HepG2 (cell line): ENCODE measurements at regions not wholly inside any gene's neighbourhood (a gene's known extent, or its start where the extent isn't known, plus 50 kb on each side); places are given as distances from the start of the nearest gene placed in this dataset.

Experiments
- ATAC-seq: fragments of 200-7000 bp; cut with Tn5 transposase; 3 replicates; pipeline ENCODE4 v1.9.1; 2020; ENCODE audit warnings: mild to moderate bottlenecking, moderate library complexity
- BruUV-seq: library from RNA; stranded (reverse); fragments of 400-500 nt; replicated peaks from 2 replicates; lab custom pipeline; 2021; lab: Mats Ljungman, UMichigan
- CTCF ChIA-PET: fragments of 300-600 bp; formaldehyde crosslinking; extraction: SDS; loops from one replicate; lab custom pipeline; 2021; ENCODE audit warnings: low total read pairs, inconsistent platforms, low intra/inter-chr PET ratio; lab: Yijun Ruan, JAX
- POLR2A ChIA-PET: fragments of 350-600 bp; sonication (Branson Sonifier 250); formaldehyde crosslinking; loops from one replicate; lab custom pipeline; 2020; ENCODE audit warnings: antibody characterized with exemption, inconsistent platforms; lab: Yijun Ruan, JAX
- DNase-seq: peaks from one replicate; pipeline ENCODE4 v3.0.0-alpha.2; 2015; ENCODE audit warnings: low spot score
- FAIRE-seq: peaks from 3 replicates; lab custom pipeline; 2011; peaks lifted over from hg19 to GRCh38; lab: Jason Lieb, UNC
- H2AFZ ChIP-seq: one replicate; pipeline ENCODE4 v1.6.1; 2011; ENCODE audit warnings: low read length, inconsistent platforms
- H3K27ac ChIP-seq: fragments of 300-600 bp; 3 replicates; pipeline ENCODE4 v1.8.0; 2011; ENCODE audit warnings: mixed run types, mild to moderate bottlenecking, mixed read lengths, low read length, inconsistent platforms; ENCODE audit not compliant: insufficient read depth; ENCODE audit errors: extremely low read length
- H3K27me3 ChIP-seq, 2 experiments: fragments of 200-600 bp in 1 of 2; 2 replicates in 1 of 2; 3 replicates in 1 of 2; pipeline versions ENCODE4 v1.6.0 to v1.8.0; 2011; ENCODE audit warnings: low read length in 2 of 2, mild to moderate bottlenecking in 2 of 2, moderate library complexity in 2 of 2, inconsistent platforms in 1 of 2; ENCODE audit not compliant: insufficient read depth in 2 of 2, control insufficient read depth in 1 of 2
- H3K36me3 ChIP-seq, 2 experiments: fragments of 200-600 bp in 1 of 2; replicated peaks in 1 of 2; 2 replicates in 1 of 2; 3 replicates in 1 of 2; pipeline versions ENCODE4 v1.5.1 to v1.8.0; 2011; ENCODE audit warnings: low read length in 2 of 2, inconsistent platforms in 1 of 2; ENCODE audit not compliant: insufficient read depth in 2 of 2, control insufficient read depth in 1 of 2
- H3K4me1 ChIP-seq: 2 replicates; pipeline ENCODE4 v1.5.1; 2012; ENCODE audit warnings: low read length, inconsistent platforms; ENCODE audit not compliant: insufficient read depth
- H3K4me2 ChIP-seq: 2 replicates; pipeline ENCODE4 v1.6.0; 2011; ENCODE audit warnings: low read depth, low read length, inconsistent platforms
- H3K4me3 ChIP-seq, 3 experiments: fragments of 200-600 bp in 1 of 3; sonication (generic), shearing (Covaris generic) in 1 of 3; replicated peaks in 1 of 3; 2 replicates each; pipeline ENCODE4 v1.5.1; 2011 to 2016; ENCODE audit warnings: low read length in 3 of 3, inconsistent platforms in 2 of 3, low read depth in 2 of 3, mild to moderate bottlenecking in 2 of 3, control low read depth in 1 of 3, mixed read lengths in 1 of 3; ENCODE audit not compliant: insufficient read depth in 1 of 3
- H3K79me2 ChIP-seq: one replicate; pipeline ENCODE4 v1.6.1; 2011; ENCODE audit warnings: low read length, inconsistent platforms; ENCODE audit not compliant: insufficient read depth
- H3K9ac ChIP-seq: 2 replicates; pipeline ENCODE4 v1.6.0; 2011; ENCODE audit warnings: mild to moderate bottlenecking, low read depth, low read length, inconsistent platforms; ENCODE audit not compliant: insufficient read depth
- H3K9me3 ChIP-seq: 2 replicates; pipeline ENCODE4 v1.5.1; 2012; ENCODE audit warnings: mild to moderate bottlenecking, low read length
- H4K20me1 ChIP-seq: 2 replicates; pipeline ENCODE4 v1.6.0; 2011; ENCODE audit warnings: inconsistent platforms, mild to moderate bottlenecking, low read length, moderate library complexity; ENCODE audit not compliant: insufficient read depth
- KDM5A ChIP-seq: fragments of 200-600 bp; sonication (generic); IDR thresholded peaks from 2 replicates; pipeline ENCODE4 v1.7.0; 2018; ENCODE audit warnings: antibody characterized with exemption, mild to moderate bottlenecking, low read length, borderline replicate concordance
- MLX ChIP-seq: IDR thresholded peaks from 2 replicates; pipeline ENCODE4 v1.6.1; 2016
- MNT ChIP-seq: fragments of 450-650 bp; IDR thresholded peaks from 2 replicates; pipeline ENCODE4 v1.6.1; 2016
- REST ChIP-seq, 2 experiments: IDR thresholded peaks; 2 replicates each; pipeline ENCODE4 v1.6.1; 2011 to 2012; ENCODE audit warnings: low read length in 2 of 2, borderline replicate concordance in 1 of 2, low read depth in 1 of 2, mild to moderate bottlenecking in 1 of 2, moderate library complexity in 1 of 2
- SMAD1 ChIP-seq: sonication (generic); formaldehyde crosslinking; IDR thresholded peaks from 2 replicates; pipeline ENCODE4 v1.4.0; 2020; ENCODE audit warnings: missing genetic modification reagents, low read depth, mild to moderate bottlenecking, borderline replicate concordance
- SRSF1 ChIP-seq: fragments of 200-400 bp; formaldehyde crosslinking; optimal IDR thresholded peaks from 2 replicates; pipeline ENCODE3; 2017; ENCODE audit warnings: mild to moderate bottlenecking, low read depth, low read length, moderate library complexity
- THYN1 ChIP-seq: sonication (generic); formaldehyde crosslinking; IDR thresholded peaks from 2 replicates; pipeline ENCODE4 v1.8.1; 2023; ENCODE audit warnings: low read depth, mild to moderate bottlenecking, moderate library complexity, missing genetic modification reagents, borderline replicate concordance
- ZNF766 ChIP-seq: sonication (generic); formaldehyde crosslinking; IDR thresholded peaks from 2 replicates; pipeline ENCODE4 v1.5.0; 2020; ENCODE audit warnings: missing genetic modification reagents, borderline replicate concordance
- WGBS: methylation state at CpG from one replicate; pipeline ENCODE4 v1.1.6; 2017; ENCODE audit warnings: low lambda C conversion rate; 5-methylcytosine and 5-hydroxymethylcytosine counted together
- in situ Hi-C: cut with HindIII; loops from 2 replicates; pipeline ENCODE4 v1.10.0; 2017; ENCODE audit warnings: low pct_unique_long_range_greater_than_20kb; ENCODE audit not compliant: extremely low pct_ligation_motif_present
- intact Hi-C: fragments of 100-400 bp; cut with micrococcal nuclease; formaldehyde crosslinking; loops from one replicate; pipeline ENCODE4 v1.10.0; 2022; ENCODE audit not compliant: unreplicated experiment
- TF ChIP-seq, protein P1 (sequence below): sonication (generic); formaldehyde crosslinking; IDR thresholded peaks from 2 replicates; pipeline ENCODE4 v1.8.0; 2022; ENCODE audit warnings: missing genetic modification reagents, mild to moderate bottlenecking, borderline replicate concordance
- TF ChIP-seq, protein P2 (sequence below): sonication (generic); formaldehyde crosslinking; IDR thresholded peaks from 2 replicates; pipeline ENCODE4 v1.9.0; 2021; ENCODE audit warnings: missing genetic modification reagents, borderline replicate concordance
- TF ChIP-seq, protein P3 (sequence below): sonication (generic); formaldehyde crosslinking; IDR thresholded peaks from 2 replicates; pipeline ENCODE4 v1.5.0; 2020; ENCODE audit warnings: missing genetic modification reagents

DNA sequence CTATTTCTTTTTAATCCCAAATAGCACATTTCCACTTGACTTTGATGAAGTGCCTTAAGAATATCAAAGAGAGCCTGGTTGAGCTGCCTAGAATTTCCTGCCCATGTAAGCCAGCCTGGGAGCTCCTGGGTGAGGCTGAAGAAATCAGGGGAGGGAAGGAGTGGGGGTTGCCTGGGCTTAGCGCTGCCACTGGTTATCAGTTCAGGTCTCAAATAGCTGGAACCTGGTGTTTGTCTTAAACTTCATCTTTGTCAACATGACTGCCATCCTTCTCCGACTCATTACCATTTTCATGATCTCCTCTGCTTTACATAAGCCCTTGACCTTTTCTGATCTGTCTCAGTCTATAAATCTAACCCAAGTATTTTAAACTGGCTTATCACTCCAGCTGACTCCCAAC is 151.5 kb downstream of the TTC8 start:
- no peak overlapping the region for H2AFZ ChIP-seq
- WGBS = 0% methylated on average over 2 of the region's 2 CpGs
- H3K9me3 ChIP-seq = no peaks in the 10 kb centered on the region
- TF ChIP-seq SRSF1 (no peak), MLX (CRISPR knock-in tag) (no peak), MNT (no peak), SMAD1 (no peak), REST (IDR thresholded peaks at IDR 0.05; ENCODE audit: borderline replicate concordance in 1 of 2, low read depth in 1 of 2, low read length in 2 of 2) (no peak), ZNF766 (CRISPR knock-in tag) (no peak), KDM5A (no peak), THYN1 (CRISPR knock-in tag) (no peak)
- TF ChIP-seq, protein P1, sequence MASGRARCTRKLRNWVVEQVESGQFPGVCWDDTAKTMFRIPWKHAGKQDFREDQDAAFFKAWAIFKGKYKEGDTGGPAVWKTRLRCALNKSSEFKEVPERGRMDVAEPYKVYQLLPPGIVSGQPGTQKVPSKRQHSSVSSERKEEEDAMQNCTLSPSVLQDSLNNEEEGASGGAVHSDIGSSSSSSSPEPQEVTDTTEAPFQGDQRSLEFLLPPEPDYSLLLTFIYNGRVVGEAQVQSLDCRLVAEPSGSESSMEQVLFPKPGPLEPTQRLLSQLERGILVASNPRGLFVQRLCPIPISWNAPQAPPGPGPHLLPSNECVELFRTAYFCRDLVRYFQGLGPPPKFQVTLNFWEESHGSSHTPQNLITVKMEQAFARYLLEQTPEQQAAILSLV (CRISPR knock-in tag) = no peak
- TF ChIP-seq, protein P2, sequence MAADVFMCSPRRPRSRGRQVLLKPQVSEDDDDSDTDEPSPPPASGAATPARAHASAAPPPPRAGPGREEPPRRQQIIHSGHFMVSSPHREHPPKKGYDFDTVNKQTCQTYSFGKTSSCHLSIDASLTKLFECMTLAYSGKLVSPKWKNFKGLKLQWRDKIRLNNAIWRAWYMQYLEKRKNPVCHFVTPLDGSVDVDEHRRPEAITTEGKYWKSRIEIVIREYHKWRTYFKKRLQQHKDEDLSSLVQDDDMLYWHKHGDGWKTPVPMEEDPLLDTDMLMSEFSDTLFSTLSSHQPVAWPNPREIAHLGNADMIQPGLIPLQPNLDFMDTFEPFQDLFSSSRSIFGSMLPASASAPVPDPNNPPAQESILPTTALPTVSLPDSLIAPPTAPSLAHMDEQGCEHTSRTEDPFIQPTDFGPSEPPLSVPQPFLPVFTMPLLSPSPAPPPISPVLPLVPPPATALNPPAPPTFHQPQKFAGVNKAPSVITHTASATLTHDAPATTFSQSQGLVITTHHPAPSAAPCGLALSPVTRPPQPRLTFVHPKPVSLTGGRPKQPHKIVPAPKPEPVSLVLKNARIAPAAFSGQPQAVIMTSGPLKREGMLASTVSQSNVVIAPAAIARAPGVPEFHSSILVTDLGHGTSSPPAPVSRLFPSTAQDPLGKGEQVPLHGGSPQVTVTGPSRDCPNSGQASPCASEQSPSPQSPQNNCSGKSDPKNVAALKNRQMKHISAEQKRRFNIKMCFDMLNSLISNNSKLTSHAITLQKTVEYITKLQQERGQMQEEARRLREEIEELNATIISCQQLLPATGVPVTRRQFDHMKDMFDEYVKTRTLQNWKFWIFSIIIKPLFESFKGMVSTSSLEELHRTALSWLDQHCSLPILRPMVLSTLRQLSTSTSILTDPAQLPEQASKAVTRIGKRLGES (CRISPR knock-in tag) = no peak
- TF ChIP-seq, protein P3, sequence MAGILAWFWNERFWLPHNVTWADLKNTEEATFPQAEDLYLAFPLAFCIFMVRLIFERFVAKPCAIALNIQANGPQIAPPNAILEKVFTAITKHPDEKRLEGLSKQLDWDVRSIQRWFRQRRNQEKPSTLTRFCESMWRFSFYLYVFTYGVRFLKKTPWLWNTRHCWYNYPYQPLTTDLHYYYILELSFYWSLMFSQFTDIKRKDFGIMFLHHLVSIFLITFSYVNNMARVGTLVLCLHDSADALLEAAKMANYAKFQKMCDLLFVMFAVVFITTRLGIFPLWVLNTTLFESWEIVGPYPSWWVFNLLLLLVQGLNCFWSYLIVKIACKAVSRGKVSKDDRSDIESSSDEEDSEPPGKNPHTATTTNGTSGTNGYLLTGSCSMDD (CRISPR knock-in tag) = no peak
- H3K27ac ChIP-seq = no peak overlapping the region
- intact Hi-C loops = no loop called here
- no peak overlapping the region for H3K9ac ChIP-seq
- FAIRE-seq = no peak
- H3K27me3 ChIP-seq = peaks cover 0 to 2% of the 10 kb centered on the region in 2 experiments; a peak in 2 of 5 replicates
- no peak for DNase-seq
- H3K36me3 ChIP-seq = no peaks in the 10 kb centered on the region
- H3K79me2 ChIP-seq = no peaks in the 10 kb centered on the region
- CTCF ChIA-PET = no interaction called here
- no peak overlapping the region for H3K4me3 ChIP-seq
- no peaks in the 10 kb centered on the region for H3K4me1 ChIP-seq
- H4K20me1 ChIP-seq = no peaks in the 10 kb centered on the region
- POLR2A ChIA-PET = no interaction called here
- no peak for ATAC-seq
- no peak overlapping the region for H3K4me2 ChIP-seq
- BruUV-seq = no TSS peak
- in situ Hi-C loops = no loop called here
